H9 (cell line): ENCODE measurements at regions not wholly inside any gene's neighbourhood (a gene's known extent, or its start where the extent isn't known, plus 50 kb on each side); places are given as distances from the start of the nearest gene placed in this dataset.

Experiments
- DNase-seq: peaks from one replicate; pipeline ENCODE4 v3.0.0-alpha.2; 2017
- H2AFZ ChIP-seq: one replicate; pipeline ENCODE4 v1.6.1; 2013; ENCODE audit warnings: mild to moderate bottlenecking, low read length, control low read depth, moderate library complexity
- H2AK5ac ChIP-seq: 2 replicates; pipeline ENCODE4 v1.6.1; 2013; ENCODE audit warnings: low read length, control low read depth, mixed read lengths; ENCODE audit not compliant: insufficient read length
- H2BK120ac ChIP-seq: one replicate; pipeline ENCODE4 v1.6.1; 2013; ENCODE audit warnings: low read depth, mild to moderate bottlenecking, low read length, control low read depth, inconsistent platforms; ENCODE audit not compliant: poor library complexity, severe bottlenecking
- H2BK12ac ChIP-seq: 2 replicates; pipeline ENCODE4 v1.6.1; 2013; ENCODE audit warnings: low read length, control low read depth, mixed read lengths, low read depth; ENCODE audit not compliant: insufficient read length
- H2BK15ac ChIP-seq: 2 replicates; pipeline ENCODE4 v1.6.1; 2013; ENCODE audit warnings: low read depth, low read length, control low read depth
- H2BK20ac ChIP-seq: one replicate; pipeline ENCODE4 v1.6.1; 2013; ENCODE audit warnings: low read depth, mild to moderate bottlenecking, low read length, control low read depth, inconsistent platforms; ENCODE audit not compliant: poor library complexity, severe bottlenecking
- H2BK5ac ChIP-seq: 2 replicates; pipeline ENCODE4 v1.6.1; 2013; ENCODE audit warnings: low read length, control low read depth, mixed read lengths; ENCODE audit not compliant: insufficient read length
- H3K14ac ChIP-seq: 2 replicates; pipeline ENCODE4 v1.6.1; 2013; ENCODE audit warnings: low read length, control low read depth; ENCODE audit not compliant: insufficient read depth
- H3K18ac ChIP-seq: 2 replicates; pipeline ENCODE4 v1.6.1; 2013; ENCODE audit warnings: low read depth, mild to moderate bottlenecking, mixed read lengths, low read length, control low read depth; ENCODE audit not compliant: insufficient read length
- H3K23ac ChIP-seq: 2 replicates; pipeline ENCODE4 v1.6.1; 2013; ENCODE audit warnings: low read length, control low read depth, mixed read lengths, low read depth; ENCODE audit not compliant: insufficient read length
- H3K23me2 ChIP-seq: 2 replicates; pipeline ENCODE4 v1.6.1; 2013; ENCODE audit warnings: low read depth, mild to moderate bottlenecking, mixed read lengths, low read length, control low read depth; ENCODE audit not compliant: insufficient read length, poor library complexity, severe bottlenecking
- H3K27ac ChIP-seq: 2 replicates; pipeline ENCODE4 v1.5.1; 2013; ENCODE audit warnings: low read length, control low read depth, mixed read lengths, low read depth; ENCODE audit not compliant: insufficient read length
- H3K27me3 ChIP-seq: 2 replicates; pipeline ENCODE4 v1.6.1; 2013; ENCODE audit warnings: low read length, control low read depth, inconsistent platforms; ENCODE audit not compliant: insufficient read depth
- H3K4ac ChIP-seq: 2 replicates; pipeline ENCODE4 v1.6.1; 2013; ENCODE audit warnings: low read depth, mild to moderate bottlenecking, control low read depth, inconsistent platforms, low read length, moderate library complexity
- H3K4me1 ChIP-seq: 2 replicates; pipeline ENCODE4 v1.6.1; 2013; ENCODE audit warnings: low read length, control low read depth, inconsistent platforms; ENCODE audit not compliant: insufficient read depth
- H3K4me2 ChIP-seq: 2 replicates; pipeline ENCODE4 v1.6.1; 2013; ENCODE audit warnings: low read length, control low read depth, mixed read lengths; ENCODE audit not compliant: insufficient read length, insufficient read depth
- H3K56ac ChIP-seq: 2 replicates; pipeline ENCODE4 v1.6.1; 2013; ENCODE audit warnings: low read depth, mild to moderate bottlenecking, mixed read lengths, low read length, control low read depth; ENCODE audit not compliant: insufficient read length
- H3K79me1 ChIP-seq: 2 replicates; pipeline ENCODE4 v1.6.1; 2013; ENCODE audit warnings: low read depth, mild to moderate bottlenecking, moderate library complexity, low read length, control low read depth, inconsistent platforms; ENCODE audit not compliant: insufficient read depth, poor library complexity, severe bottlenecking
- H3K79me2 ChIP-seq: 2 replicates; pipeline ENCODE4 v1.6.1; 2013; ENCODE audit warnings: low read length, control low read depth, inconsistent platforms; ENCODE audit not compliant: insufficient read depth
- H3K9ac ChIP-seq: 2 replicates; pipeline ENCODE4 v1.6.1; 2013; ENCODE audit warnings: low read length, control low read depth, mixed read lengths; ENCODE audit not compliant: insufficient read length; ENCODE audit errors: extremely low read depth
- H3K9me3 ChIP-seq: one replicate; pipeline ENCODE4 v1.6.1; 2013; ENCODE audit warnings: low read depth, low read length, inconsistent platforms; ENCODE audit not compliant: control insufficient read depth
- H3T11ph ChIP-seq: one replicate; pipeline ENCODE4 v1.6.1; 2013; ENCODE audit warnings: mild to moderate bottlenecking, low read length, control low read depth, inconsistent platforms
- H4K20me1 ChIP-seq: one replicate; pipeline ENCODE4 v1.6.1; 2013; ENCODE audit not compliant: control insufficient read depth, insufficient read length, insufficient read depth
- H4K5ac ChIP-seq: 2 replicates; pipeline ENCODE4 v1.6.1; 2013; ENCODE audit warnings: low read depth, mild to moderate bottlenecking, mixed read lengths, low read length, control low read depth; ENCODE audit not compliant: insufficient read length
- H4K8ac ChIP-seq: replicated peaks from 2 replicates; pipeline ENCODE4 v1.6.1; 2013; ENCODE audit warnings: low read length, control low read depth, mixed read lengths, low read depth; ENCODE audit not compliant: insufficient read length
- H4K91ac ChIP-seq: 2 replicates; pipeline ENCODE4 v1.6.1; 2013; ENCODE audit warnings: low read depth, mild to moderate bottlenecking, moderate library complexity, mixed read lengths, low read length, control low read depth; ENCODE audit not compliant: insufficient read length
- H3K27ac Mint-ChIP-seq, 3 experiments: 2 replicates in 2 of 3; 3 replicates in 1 of 3; pipeline ENCODE4 v1.8.0; 2020 to 2021; ENCODE audit warnings: mixed read lengths in 3 of 3, mild to moderate bottlenecking in 1 of 3, moderate library complexity in 1 of 3
- H3K27me3 Mint-ChIP-seq: 2 replicates; pipeline ENCODE4 v1.8.0; 2021; ENCODE audit warnings: low read depth, mild to moderate bottlenecking, moderate library complexity, mixed read lengths
- H3K36me3 Mint-ChIP-seq, 3 experiments: 2 replicates in 2 of 3; 3 replicates in 1 of 3; pipeline ENCODE4 v1.8.0; 2020 to 2021; ENCODE audit warnings: low read depth in 3 of 3, mixed read lengths in 3 of 3; ENCODE audit not compliant: insufficient read depth in 1 of 3
- H3K4me1 Mint-ChIP-seq, 2 experiments: 2 replicates each; pipeline ENCODE4 v1.8.0; 2020; ENCODE audit warnings: mixed read lengths in 2 of 2
- H3K4me3 Mint-ChIP-seq, 2 experiments: 2 replicates in 1 of 2; 3 replicates in 1 of 2; pipeline ENCODE4 v1.8.0; 2020 to 2021; ENCODE audit warnings: mild to moderate bottlenecking in 2 of 2, mixed read lengths in 2 of 2, moderate library complexity in 1 of 2
- H3K9me3 Mint-ChIP-seq, 2 experiments: 2 replicates in 1 of 2; 3 replicates in 1 of 2; pipeline ENCODE4 v1.8.0; 2020; ENCODE audit warnings: mild to moderate bottlenecking in 2 of 2, mixed read lengths in 2 of 2, moderate library complexity in 1 of 2
- CTCF ChIP-seq: fragments of 200-600 bp; sonication (generic); conservative IDR thresholded peaks from 3 replicates; pipeline ENCODE4 v1.8.0; 2021; ENCODE audit warnings: antibody characterized with exemption, mild to moderate bottlenecking
- WGBS: extraction: QIAGEN DNeasy Blood & Tissue Kit; methylation state at CpG from one replicate; pipeline ENCODE4 v1.1.7; 2013; ENCODE audit warnings: missing lambda C conversion rate, low lambda C conversion rate, mixed read lengths; ENCODE audit not compliant: insufficient read length; ENCODE audit errors: extremely low coverage; 5-methylcytosine and 5-hydroxymethylcytosine counted together

- H3T11ph ChIP-seq, result no peak overlapping the region
- no peaks in the 10 kb centered on the region for H3K27me3 ChIP-seq
- no peak overlapping the region for H4K5ac ChIP-seq
- Mint-ChIP-seq H3K36me3 (no peaks in the 10 kb centered on the region; a peak in 1 of 7 replicates), H3K4me3 (no peak overlapping the region), H3K27me3 (no peaks in the 10 kb centered on the region), H3K4me1 (peaks cover 0 to 3% of the 10 kb centered on the region in 2 experiments; a peak in 1 of 4 replicates), H3K9me3 (peaks cover 0 to 31% of the 10 kb centered on the region in 2 experiments; a peak in 3 of 5 replicates), H3K27ac (no peak overlapping the region)
- H3K23ac ChIP-seq, result no peak overlapping the region
- no peak overlapping the region for H2BK12ac ChIP-seq
- H3K23me2 ChIP-seq, result no peaks in the 10 kb centered on the region
- H3K9ac ChIP-seq, result no peak overlapping the region
- H3K79me1 ChIP-seq, result no peaks in the 10 kb centered on the region
- no peak overlapping the region for H3K4ac ChIP-seq
- no peak overlapping the region for H3K56ac ChIP-seq
- H3K14ac ChIP-seq, result no peak overlapping the region
- no peak overlapping the region for H2AK5ac ChIP-seq
- H3K27ac ChIP-seq, result no peak overlapping the region
- no peak for TF ChIP-seq CTCF
- no peak overlapping the region for H4K8ac ChIP-seq
- H4K91ac ChIP-seq, result no peak overlapping the region
- no peak overlapping the region for H2AFZ ChIP-seq
- no peak overlapping the region for H2BK120ac ChIP-seq
- no peak overlapping the region for H2BK5ac ChIP-seq
- no peak overlapping the region for H2BK20ac ChIP-seq
- H4K20me1 ChIP-seq, result no peaks in the 10 kb centered on the region
- H3K4me2 ChIP-seq, result no peak overlapping the region
- WGBS, result no CpG with 5 or more reads among the region's 10 CpGs
- H3K79me2 ChIP-seq, result no peaks in the 10 kb centered on the region
- no peaks in the 10 kb centered on the region for H3K9me3 ChIP-seq
- H3K18ac ChIP-seq, result no peak overlapping the region
- DNase-seq, result no peak
- no peaks in the 10 kb centered on the region for H3K4me1 ChIP-seq
- H2BK15ac ChIP-seq, result no peak overlapping the region
Measured at GRCh38 chrX:23276475-23276874, 58.2 kb upstream of the PTCHD1 start.
